ENCODE measurements at regions not wholly inside any gene's neighbourhood (a gene's known extent, or its start where the extent isn't known, plus 50 kb on each side); places are given as distances from the start of the nearest gene placed in this dataset.

- TF ChIP-seq CTCF (IDR thresholded peaks at IDR 0.05; ENCODE audit: low read depth, low read length, poor library complexity, severe bottlenecking) (no peak), EZH2phosphoT487 (IDR thresholded peaks at IDR 0.05; ENCODE audit: borderline replicate concordance, low read length) (no peak)
Measured at GRCh38 chr12:76255692-76256091, 92.5 kb downstream of the BBS10 start.
